NT2/D1 (cell line): ENCODE measurements at regions not wholly inside any gene's neighbourhood (a gene's known extent, or its start where the extent isn't known, plus 50 kb on each side); places are given as distances from the start of the nearest gene placed in this dataset.

Source experiments
- SUZ12 ChIP-seq: IDR thresholded peaks from 2 replicates; pipeline ENCODE4 v1.6.1; 2011; ENCODE audit not compliant: insufficient read length, insufficient read depth; ENCODE audit errors: extremely low read depth
- YY1 ChIP-seq: IDR thresholded peaks from 2 replicates; pipeline ENCODE4 v1.6.1; 2011; ENCODE audit not compliant: insufficient read length, insufficient read depth
- ZNF274 ChIP-seq: IDR thresholded peaks from 2 replicates; pipeline ENCODE4 v1.6.1; 2011; ENCODE audit warnings: mild to moderate bottlenecking, low read depth, low read length

GRCh38 chr3:117671722-117672318 is 962.2 kb downstream of the TUSC7 start:
- no peak for TF ChIP-seq YY1
- TF ChIP-seq SUZ12 = no peak
- no peak for TF ChIP-seq ZNF274
